Choroid plexus epithelial cell (primary cell): ENCODE measurements at regions not wholly inside any gene's neighbourhood (a gene's known extent, or its start where the extent isn't known, plus 50 kb on each side); places are given as distances from the start of the nearest gene placed in this dataset.
A peak's percentile ranks its signal among the peaks of the same experiment; 100 is the strongest.

Source experiments
- DNase-seq: peaks from one replicate; pipeline ENCODE4 v3.0.0-alpha.2; 2010; ENCODE audit warnings: low read depth
- H3K4me3 ChIP-seq: 2 replicates; pipeline ENCODE4 v1.5.1; 2011; ENCODE audit warnings: low read depth, mild to moderate bottlenecking, control low read depth, low read length, moderate library complexity
- TF ChIP-seq, protein P1 (sequence below): conservative IDR thresholded peaks from 2 replicates; pipeline ENCODE4 v1.5.1; 2011; ENCODE audit warnings: low read depth, mild to moderate bottlenecking, control low read depth, inconsistent platforms, low read length, moderate library complexity

- H3K4me3 ChIP-seq: no peak overlapping the region
- TF ChIP-seq, protein P1, sequence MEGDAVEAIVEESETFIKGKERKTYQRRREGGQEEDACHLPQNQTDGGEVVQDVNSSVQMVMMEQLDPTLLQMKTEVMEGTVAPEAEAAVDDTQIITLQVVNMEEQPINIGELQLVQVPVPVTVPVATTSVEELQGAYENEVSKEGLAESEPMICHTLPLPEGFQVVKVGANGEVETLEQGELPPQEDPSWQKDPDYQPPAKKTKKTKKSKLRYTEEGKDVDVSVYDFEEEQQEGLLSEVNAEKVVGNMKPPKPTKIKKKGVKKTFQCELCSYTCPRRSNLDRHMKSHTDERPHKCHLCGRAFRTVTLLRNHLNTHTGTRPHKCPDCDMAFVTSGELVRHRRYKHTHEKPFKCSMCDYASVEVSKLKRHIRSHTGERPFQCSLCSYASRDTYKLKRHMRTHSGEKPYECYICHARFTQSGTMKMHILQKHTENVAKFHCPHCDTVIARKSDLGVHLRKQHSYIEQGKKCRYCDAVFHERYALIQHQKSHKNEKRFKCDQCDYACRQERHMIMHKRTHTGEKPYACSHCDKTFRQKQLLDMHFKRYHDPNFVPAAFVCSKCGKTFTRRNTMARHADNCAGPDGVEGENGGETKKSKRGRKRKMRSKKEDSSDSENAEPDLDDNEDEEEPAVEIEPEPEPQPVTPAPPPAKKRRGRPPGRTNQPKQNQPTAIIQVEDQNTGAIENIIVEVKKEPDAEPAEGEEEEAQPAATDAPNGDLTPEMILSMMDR: peak; percentile 63
- DNase-seq: peak; percentile 68
These were observed 86.2 kb downstream of the VEGFA start for GRCh38 chr6:43856005-43856765.

GRCh38 chr6:43855247-43855646 is 85.2 kb downstream of the VEGFA start:
- DNase-seq: no peak
- no peak overlapping the region for H3K4me3 ChIP-seq
- TF ChIP-seq, protein P1: no peak

- TF ChIP-seq, protein P1: peak; percentile 12
- peak; percentile 34 for DNase-seq
- no peak overlapping the region for H3K4me3 ChIP-seq
These were observed 83.1 kb downstream of the VEGFA start for GRCh38 chr6:43853066-43853650.

DNA sequence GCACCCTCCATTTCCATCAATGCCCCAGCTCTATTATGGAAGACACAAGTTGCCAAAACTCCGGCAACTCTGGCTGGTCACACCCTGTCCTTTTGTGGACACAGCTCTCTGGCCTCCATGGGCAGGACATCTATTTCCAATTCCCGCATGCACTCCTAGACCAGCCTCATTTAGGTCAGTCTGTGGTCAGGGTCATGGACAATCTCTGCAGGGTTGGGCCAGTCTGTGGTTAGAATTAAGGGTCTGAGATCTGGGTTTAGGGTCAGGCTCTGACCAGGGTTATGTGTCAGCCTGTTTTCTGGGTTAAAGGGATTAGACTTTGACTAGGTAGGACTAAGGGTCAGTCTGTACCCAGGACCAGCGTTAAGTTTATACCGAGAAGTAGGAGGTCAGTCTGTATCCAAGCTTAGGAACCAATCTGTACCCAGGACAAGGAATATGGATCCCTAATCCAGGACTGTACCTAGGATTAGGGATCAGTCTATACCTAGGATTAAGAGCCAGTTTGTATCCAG is 82.4 kb downstream of the VEGFA start:
- DNase-seq: no peak
- TF ChIP-seq, protein P1: no peak
- no peak overlapping the region for H3K4me3 ChIP-seq

GRCh38 chr6:43851204-43851865 is 81.3 kb downstream of the VEGFA start:
- H3K4me3 ChIP-seq: no peak overlapping the region

GRCh38 chr6:43850314-43851203 is 80.5 kb downstream of the VEGFA start:
- TF ChIP-seq, protein P1: no peak
- DNase-seq: no peak
- H3K4me3 ChIP-seq: no peak overlapping the region

More at GRCh38 chr6:43851204-43851865, 81.3 kb downstream of the VEGFA start:
- TF ChIP-seq, protein P1: no peak
- peak; percentile 91 for DNase-seq
